ENCODE measurements at regions not wholly inside any gene's neighbourhood (a gene's known extent, or its start where the extent isn't known, plus 50 kb on each side); places are given as distances from the start of the nearest gene placed in this dataset.

GRCh38 chr10:84038035-84038434 lies 101.3 kb upstream of the GHITM start:
- no peak overlapping the region for H2BK20ac ChIP-seq (ENCODE audit: low read length)
- no peak for TF ChIP-seq E2F6 (IDR thresholded peaks at IDR 0.05)
- TF ChIP-seq NANOG (IDR thresholded peaks at IDR 0.05; ENCODE audit: insufficient read depth, low read depth, low read length, poor library complexity, severe bottlenecking) = no peak
- TF ChIP-seq, protein P1, sequence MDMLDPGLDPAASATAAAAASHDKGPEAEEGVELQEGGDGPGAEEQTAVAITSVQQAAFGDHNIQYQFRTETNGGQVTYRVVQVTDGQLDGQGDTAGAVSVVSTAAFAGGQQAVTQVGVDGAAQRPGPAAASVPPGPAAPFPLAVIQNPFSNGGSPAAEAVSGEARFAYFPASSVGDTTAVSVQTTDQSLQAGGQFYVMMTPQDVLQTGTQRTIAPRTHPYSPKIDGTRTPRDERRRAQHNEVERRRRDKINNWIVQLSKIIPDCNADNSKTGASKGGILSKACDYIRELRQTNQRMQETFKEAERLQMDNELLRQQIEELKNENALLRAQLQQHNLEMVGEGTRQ (IDR thresholded peaks at IDR 0.05; ENCODE audit: low read length) = no peak
- no peak for TF ChIP-seq BACH1 (IDR thresholded peaks at IDR 0.05; ENCODE audit: low read length)
- no peak for TF ChIP-seq SRF (IDR thresholded peaks at IDR 0.05; ENCODE audit: low read depth, low read length)
- no peak for TF ChIP-seq RBBP5 (IDR thresholded peaks at IDR 0.05; ENCODE audit: borderline replicate concordance, low read depth, low read length)
- TF ChIP-seq CBX5 (IDR thresholded peaks at IDR 0.05; ENCODE audit: low read depth, low read length) = no peak
- no peak for TF ChIP-seq SUZ12 (IDR thresholded peaks at IDR 0.05; ENCODE audit: low read length)

More at GRCh38 chr10:84038035-84038434, 101.3 kb upstream of the GHITM start:
- no peaks in the 10 kb centered on the region for H3K9me3 ChIP-seq (ENCODE audit: insufficient read depth in 2 of 2, low read depth in 1 of 2, low read length in 1 of 2)
- ChIA-PET CTCF (ENCODE audit: partially characterized antibody) (interaction anchor here (0.8 to 2.6 kb wide), 5 partner anchors 11 to 59 kb away, joined by 3 to 10 read pairs (median 4); no protein-coding TSS in a partner anchor), POLR2A (ENCODE audit: partially characterized antibody) (no interaction called here)
- FAIRE-seq (no peak), DNase-seq (ENCODE audit: low read depth in 1 of 2, low spot score in 2 of 2) (no peak)
- H3K36me3 ChIP-seq (ENCODE audit: control insufficient read depth in 2 of 4, insufficient read depth in 4 of 4, low read length in 3 of 4) = no peaks in the 10 kb centered on the region
- no peak overlapping the region for H2BK120ac ChIP-seq (replicated peaks; ENCODE audit: low read depth, low read length)
- H2BK15ac ChIP-seq (ENCODE audit: low read length) = no peak overlapping the region
- H3K14ac ChIP-seq (ENCODE audit: insufficient read length) = no peak overlapping the region
- no peak overlapping the region for H3K27ac ChIP-seq (ENCODE audit: low read depth, low read length)
- no peak overlapping the region for H4K91ac ChIP-seq (replicated peaks; ENCODE audit: insufficient read length, low read length)
- no peaks in the 10 kb centered on the region for H4K20me1 ChIP-seq (replicated peaks in 1 of 2; ENCODE audit: control insufficient read depth in 1 of 2, insufficient read depth in 2 of 2, low read length in 2 of 2)
- no peaks in the 10 kb centered on the region for H3K4me1 ChIP-seq (replicated peaks in 1 of 4; ENCODE audit: control insufficient read depth in 3 of 4, insufficient read depth in 4 of 4, low read length in 3 of 4)
- no peak overlapping the region for H3K56ac ChIP-seq (replicated peaks; ENCODE audit: insufficient read length, low read depth, low read length)
- no peaks in the 10 kb centered on the region for H3K79me2 ChIP-seq (ENCODE audit: control insufficient read depth in 1 of 2, insufficient read depth in 2 of 2, low read length in 2 of 2)
- no peak overlapping the region for H2BK5ac ChIP-seq (ENCODE audit: low read depth, low read length)
- H3K23ac ChIP-seq (ENCODE audit: insufficient read length) = no peak overlapping the region
- H3K9ac ChIP-seq (replicated peaks in 1 of 4; ENCODE audit: extremely low read depth in 1 of 4, low read depth in 3 of 4, low read length in 3 of 4) = no peak overlapping the region
- H4K5ac ChIP-seq (ENCODE audit: insufficient read length, low read depth, low read length) = no peak overlapping the region
- H3K18ac ChIP-seq (ENCODE audit: extremely low read depth, low read length) = no peak overlapping the region
- no peaks in the 10 kb centered on the region for H3K79me1 ChIP-seq (ENCODE audit: low read depth, low read length)
- no peak overlapping the region for H2BK12ac ChIP-seq (ENCODE audit: low read depth, low read length)
- H2AK5ac ChIP-seq (ENCODE audit: low read depth, low read length) = no peak overlapping the region
- no peak overlapping the region for H4K8ac ChIP-seq (ENCODE audit: extremely low read depth, insufficient read depth, low read length)
- H2AFZ ChIP-seq (ENCODE audit: low read length) = no peak overlapping the region
- WGBS, 2 experiments (ENCODE audit: extremely low coverage in 1 of 2, insufficient coverage in 1 of 2, insufficient read length in 1 of 2, insufficient replicate concordance in 2 of 2, low coverage in 1 of 2, low lambda C conversion rate in 2 of 2, missing lambda C conversion rate in 1 of 2) = 87% methylated on average over 2 of the region's 2 CpGs; no CpG with 5 or more reads in 1 of the 2 experiments
- no peak overlapping the region for H3K4me2 ChIP-seq (ENCODE audit: insufficient read depth in 1 of 2, low read depth in 2 of 2, low read length in 2 of 2)
- H3K23me2 ChIP-seq (ENCODE audit: low read depth, low read length) = no peaks in the 10 kb centered on the region
- no peaks in the 10 kb centered on the region for H3K27me3 ChIP-seq (replicated peaks in 1 of 4; ENCODE audit: control insufficient read depth in 3 of 4, extremely low read depth in 1 of 4, insufficient read depth in 3 of 4, low read length in 3 of 4)
- H3K4me3 ChIP-seq (ENCODE audit: extremely low read depth in 1 of 4, insufficient read depth in 2 of 4, low read depth in 3 of 4, low read length in 4 of 4) = no peak overlapping the region
- no peak overlapping the region for H3K4ac ChIP-seq (replicated peaks; ENCODE audit: insufficient read length, low read depth, low read length)
